ENCODE measurements at regions not wholly inside any gene's neighbourhood (a gene's known extent, or its start where the extent isn't known, plus 50 kb on each side); places are given as distances from the start of the nearest gene placed in this dataset.
A peak's percentile ranks its signal among the peaks of the same experiment; 100 is the strongest.
"Not testable (repeated sequence)": the region's sequence is repeated elsewhere in the genome, so short reads cannot be mapped to it uniquely, and the experiment has no call there.

GRCh38 chr11:81887671-81888070 is 846.0 kb downstream of the FAM181B start:
- DNase-seq (ENCODE audit: low read depth in 2 of 2) = no peak

- DNase-seq (ENCODE audit: low read depth in 2 of 2) = no peak
Measured at GRCh38 chr11:81886406-81887075, 847.1 kb downstream of the FAM181B start.

GRCh38 chr11:81874635-81875034 is 859.0 kb downstream of the FAM181B start:
- no peak for DNase-seq (ENCODE audit: low read depth in 2 of 2)

- no peak for DNase-seq (ENCODE audit: low read depth in 2 of 2)
Measured at GRCh38 chr11:81870815-81871214, 862.8 kb downstream of the FAM181B start.

GRCh38 chr11:81870066-81870412 is 863.6 kb downstream of the FAM181B start:
- no peak for DNase-seq (ENCODE audit: low read depth in 2 of 2)

- DNase-seq (ENCODE audit: low read depth in 2 of 2) = peak in 1 of 2 experiments; percentile 1
Measured at GRCh38 chr11:81869351-81870065, 864.2 kb downstream of the FAM181B start.

GRCh38 chr11:81866896-81867295 is 866.8 kb downstream of the FAM181B start:
- no peak for DNase-seq (ENCODE audit: low read depth in 2 of 2)

- DNase-seq (ENCODE audit: low read depth in 2 of 2) = no peak
Measured at GRCh38 chr11:81857386-81857785, 876.3 kb downstream of the FAM181B start.

GRCh38 chr11:81853791-81854190 is 879.9 kb downstream of the FAM181B start:
- DNase-seq (ENCODE audit: low read depth in 2 of 2) = no peak

- DNase-seq (ENCODE audit: low read depth in 2 of 2) = no peak
Measured at GRCh38 chr11:81852896-81853295, 880.8 kb downstream of the FAM181B start.

- no peak for DNase-seq (ENCODE audit: low read depth in 2 of 2)
Measured at GRCh38 chr11:81840380-81840779, 893.3 kb downstream of the FAM181B start.

- no peak for DNase-seq (ENCODE audit: low read depth in 2 of 2)
Measured at GRCh38 chr11:81839976-81840375, 893.7 kb downstream of the FAM181B start.

- DNase-seq (ENCODE audit: low read depth in 2 of 2) = no peak
Measured at GRCh38 chr11:81839016-81839415, 894.6 kb downstream of the FAM181B start.

- no peak for DNase-seq (ENCODE audit: low read depth in 2 of 2)
Measured at GRCh38 chr11:81829976-81830375, 903.7 kb downstream of the FAM181B start.

- no peak for DNase-seq (ENCODE audit: low read depth in 2 of 2)
Measured at GRCh38 chr11:81825346-81825745, 908.3 kb downstream of the FAM181B start.

GRCh38 chr11:81819462-81819861 is 914.2 kb downstream of the FAM181B start:
- no peak for DNase-seq (ENCODE audit: low read depth in 2 of 2)

- DNase-seq (ENCODE audit: low read depth in 2 of 2) = no peak
Measured at GRCh38 chr11:81804858-81805257, 928.8 kb downstream of the FAM181B start.

GRCh38 chr11:81802591-81802990 is 931.1 kb downstream of the FAM181B start:
- no peak for DNase-seq (ENCODE audit: low read depth in 2 of 2)

- DNase-seq (ENCODE audit: low read depth in 2 of 2) = no peak
Measured at GRCh38 chr11:81792416-81792815, 941.2 kb downstream of the FAM181B start.

GRCh38 chr11:81787584-81788049 is 946.0 kb downstream of the FAM181B start:
- DNase-seq (ENCODE audit: low read depth in 2 of 2) = peak; percentile 48 to 65

- DNase-seq (ENCODE audit: low read depth in 2 of 2) = peak; percentile 8 to 11
Measured at GRCh38 chr11:81772166-81772565, 961.5 kb downstream of the FAM181B start.

- not testable (repeated sequence) for DNase-seq (ENCODE audit: low read depth in 2 of 2)
Measured at GRCh38 chr11:81769906-81770305, 963.8 kb downstream of the FAM181B start.

GRCh38 chr11:81756864-81757595 is 976.6 kb downstream of the FAM181B start:
- no peak for DNase-seq (ENCODE audit: low read depth in 2 of 2)

Data from fibroblast of skin of left biceps (primary cell).